GM19455 (cell line): ENCODE measurements at regions not wholly inside any gene's neighbourhood (a gene's known extent, or its start where the extent isn't known, plus 50 kb on each side); places are given as distances from the start of the nearest gene placed in this dataset.

Experiments
- ATAC-seq: cut with Tn5 transposase; IDR thresholded peaks from one replicate; pipeline ENCODE4 v1.9.1; 2021; ENCODE audit not compliant: unreplicated experiment

- ATAC-seq, result no peak
These were observed 133.9 kb upstream of the SOX4 start for GRCh38 chr6:21459641-21460040.

- ATAC-seq, result no peak
These were observed 131.6 kb upstream of the SOX4 start for GRCh38 chr6:21461844-21462518.

DNA sequence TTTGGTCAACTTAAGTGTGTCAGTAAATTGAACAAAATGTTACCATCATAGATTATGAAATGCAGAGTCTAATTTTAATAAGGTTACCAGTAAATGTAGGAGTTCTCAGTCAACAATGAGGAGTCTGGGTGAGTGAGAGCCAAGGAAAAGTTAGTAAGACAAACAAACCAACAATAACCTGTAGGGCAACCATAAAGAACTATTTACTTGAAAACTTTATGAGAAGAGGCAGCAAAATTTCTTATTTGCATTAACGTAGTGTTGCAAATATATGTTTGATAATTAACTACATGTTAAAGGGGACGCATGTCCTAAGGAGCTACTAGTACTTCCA, 131.1 kb upstream of the SOX4 start:
- no peak for ATAC-seq

DNA sequence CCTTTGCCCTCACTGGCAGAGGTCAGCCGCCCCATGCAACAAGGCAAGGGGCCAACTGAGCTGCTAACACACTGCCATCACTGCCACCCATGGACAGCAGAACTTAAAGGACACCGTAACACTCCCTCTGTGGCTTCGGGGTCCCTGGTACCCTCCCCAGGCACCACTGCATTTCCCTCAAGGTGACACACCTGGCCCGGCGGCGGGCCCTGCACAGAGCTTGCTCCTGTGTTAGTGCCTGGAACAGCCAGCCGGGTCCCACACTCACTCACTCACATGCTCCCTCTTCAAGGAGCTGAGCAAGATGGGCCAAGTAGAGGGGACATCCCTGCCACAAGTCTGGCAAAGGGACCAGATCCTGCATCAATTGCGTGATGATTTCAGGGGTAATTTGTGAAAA, 126.5 kb upstream of the SOX4 start:
- no peak for ATAC-seq

DNA sequence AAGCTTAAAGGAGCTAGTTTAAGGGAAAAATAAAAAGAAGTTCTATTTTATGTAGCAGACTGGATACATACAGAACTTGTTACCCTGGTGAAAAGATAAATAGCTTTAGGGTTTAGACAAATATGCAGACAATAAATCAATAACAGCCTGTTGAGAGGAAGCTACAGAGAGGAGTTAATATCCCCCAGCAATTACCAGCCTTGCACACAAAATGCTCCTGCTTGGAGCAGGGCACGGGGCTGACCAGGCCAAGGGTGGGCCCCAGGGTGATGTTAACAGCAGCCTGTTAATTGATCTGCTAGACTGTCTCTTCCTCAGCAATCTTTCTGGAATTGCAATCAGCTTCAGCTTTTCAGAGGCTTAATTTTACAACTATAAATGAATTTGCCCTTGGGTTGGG, 125.1 kb upstream of the SOX4 start:
- ATAC-seq, result no peak

DNA sequence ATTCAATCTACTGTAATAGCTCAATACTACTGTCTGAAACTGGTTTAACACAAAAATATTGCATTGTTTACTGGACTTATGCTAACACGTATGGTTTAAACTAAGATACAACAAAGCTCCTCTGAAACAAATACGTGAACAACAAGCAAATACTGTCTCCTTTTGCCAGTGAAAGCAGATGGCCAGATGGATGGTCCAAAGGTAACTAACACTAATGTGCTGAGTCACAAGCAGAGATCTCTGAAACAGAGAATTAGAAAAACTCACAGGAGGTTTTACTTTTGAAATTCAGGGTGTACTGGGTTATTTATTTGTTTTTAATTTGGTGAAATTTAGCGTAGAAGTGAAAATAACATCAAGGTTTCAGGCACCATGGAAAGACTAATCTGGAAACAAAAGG, 124.3 kb upstream of the SOX4 start:
- no peak for ATAC-seq

GRCh38 chr6:21476112-21476511, 117.4 kb upstream of the SOX4 start:
- no peak for ATAC-seq

DNA sequence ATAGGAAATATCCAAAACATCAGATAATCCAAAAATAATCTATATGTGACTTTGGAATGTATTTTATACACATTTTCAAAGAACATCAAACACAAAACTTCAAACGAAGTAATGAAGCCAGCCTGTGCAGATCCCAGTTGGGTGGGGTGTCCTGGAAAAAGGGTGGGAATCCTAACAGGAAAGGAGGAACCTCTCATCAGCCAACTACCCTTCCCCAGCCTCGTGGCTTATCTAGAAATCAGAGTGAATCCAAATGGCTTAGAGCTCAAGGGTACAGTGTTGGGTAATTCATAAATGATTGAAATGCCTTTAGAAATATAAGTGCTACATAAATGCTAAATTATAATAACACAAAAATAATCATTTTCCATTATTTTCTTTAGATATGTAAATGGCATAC, 115.1 kb upstream of the SOX4 start:
- ATAC-seq, result no peak

- ATAC-seq, result no peak
These were observed 114.5 kb upstream of the SOX4 start for GRCh38 chr6:21478883-21479539.

DNA sequence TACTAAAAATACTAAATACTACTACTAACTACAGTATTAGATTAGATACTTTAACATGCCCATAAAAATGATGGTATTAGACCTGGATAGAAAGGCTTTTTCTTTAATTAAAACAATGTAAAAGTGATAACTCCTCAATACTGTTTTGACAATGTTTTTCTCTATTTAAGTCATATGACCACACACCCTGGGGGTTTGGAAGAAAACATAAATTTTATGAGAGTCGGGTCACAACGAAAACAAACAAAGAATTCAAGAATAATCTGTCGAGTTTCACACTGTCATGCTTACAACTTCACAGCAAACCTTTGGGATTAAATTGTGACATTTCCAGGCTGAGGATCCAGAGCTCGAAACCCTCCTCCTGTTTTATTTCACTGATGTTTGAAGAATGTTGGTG, 107.4 kb upstream of the SOX4 start:
- no peak for ATAC-seq

- no peak for ATAC-seq
These were observed 103.7 kb upstream of the SOX4 start for GRCh38 chr6:21489826-21490225.

GRCh38 chr6:21491955-21492354, 101.6 kb upstream of the SOX4 start:
- no peak for ATAC-seq

DNA sequence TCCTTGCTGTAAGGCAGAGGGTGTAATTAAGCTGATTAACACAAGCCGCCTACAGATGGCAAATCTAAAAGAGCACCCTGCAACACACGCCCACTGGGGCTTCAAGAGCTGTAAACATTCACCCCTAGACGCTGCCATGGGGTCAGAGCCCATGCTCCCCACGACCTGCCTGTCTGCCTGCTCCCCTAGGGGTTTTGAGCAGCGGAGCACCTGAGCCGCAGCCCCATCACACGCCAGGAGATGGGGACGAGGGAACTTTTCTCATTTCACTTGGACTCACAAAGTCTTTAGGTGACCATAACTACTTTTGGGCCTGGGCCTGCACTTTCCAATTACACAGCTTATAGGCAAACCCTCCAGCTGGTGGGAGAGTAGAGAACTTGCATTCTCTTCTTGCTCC, 99.0 kb upstream of the SOX4 start:
- ATAC-seq, result no peak

DNA sequence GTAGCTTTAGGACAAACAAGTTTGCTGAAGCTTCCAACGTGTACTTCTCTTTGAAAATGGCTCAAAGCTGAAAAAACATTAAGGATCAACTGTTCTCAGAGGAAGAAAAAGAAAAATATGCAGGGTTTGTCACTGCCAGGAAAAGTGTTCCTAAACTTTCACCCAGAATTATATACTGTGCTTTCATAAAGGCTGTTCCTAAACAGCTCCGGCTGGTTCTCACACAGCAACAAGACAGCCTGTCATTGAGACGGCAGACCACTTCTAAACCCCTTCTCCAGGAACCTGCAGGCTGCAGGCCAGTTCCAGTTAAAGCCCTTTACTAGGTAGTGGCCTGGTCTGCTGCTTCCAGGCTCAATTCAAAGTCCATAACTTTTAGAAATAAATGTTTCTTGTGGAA, 97.4 kb upstream of the SOX4 start:
- ATAC-seq, result no peak

DNA sequence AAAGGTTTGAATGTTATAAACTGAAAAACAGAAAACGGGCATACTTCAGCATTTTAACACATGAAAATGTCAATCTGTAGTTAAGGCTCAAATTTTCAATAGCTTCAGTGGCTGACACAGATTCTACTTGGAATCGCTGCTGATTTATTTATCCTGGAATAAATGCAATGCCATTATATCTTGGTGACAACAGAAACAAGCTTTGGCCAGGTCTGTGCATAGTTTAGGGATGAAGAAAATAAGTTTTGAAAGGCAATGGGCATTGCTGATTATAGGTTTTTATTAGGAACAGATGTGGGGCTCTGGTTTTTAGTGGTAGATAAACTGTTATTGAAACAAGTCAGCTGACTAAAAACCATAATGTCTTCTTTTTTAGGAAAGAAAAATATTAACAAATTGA, 96.8 kb upstream of the SOX4 start:
- no peak for ATAC-seq

DNA sequence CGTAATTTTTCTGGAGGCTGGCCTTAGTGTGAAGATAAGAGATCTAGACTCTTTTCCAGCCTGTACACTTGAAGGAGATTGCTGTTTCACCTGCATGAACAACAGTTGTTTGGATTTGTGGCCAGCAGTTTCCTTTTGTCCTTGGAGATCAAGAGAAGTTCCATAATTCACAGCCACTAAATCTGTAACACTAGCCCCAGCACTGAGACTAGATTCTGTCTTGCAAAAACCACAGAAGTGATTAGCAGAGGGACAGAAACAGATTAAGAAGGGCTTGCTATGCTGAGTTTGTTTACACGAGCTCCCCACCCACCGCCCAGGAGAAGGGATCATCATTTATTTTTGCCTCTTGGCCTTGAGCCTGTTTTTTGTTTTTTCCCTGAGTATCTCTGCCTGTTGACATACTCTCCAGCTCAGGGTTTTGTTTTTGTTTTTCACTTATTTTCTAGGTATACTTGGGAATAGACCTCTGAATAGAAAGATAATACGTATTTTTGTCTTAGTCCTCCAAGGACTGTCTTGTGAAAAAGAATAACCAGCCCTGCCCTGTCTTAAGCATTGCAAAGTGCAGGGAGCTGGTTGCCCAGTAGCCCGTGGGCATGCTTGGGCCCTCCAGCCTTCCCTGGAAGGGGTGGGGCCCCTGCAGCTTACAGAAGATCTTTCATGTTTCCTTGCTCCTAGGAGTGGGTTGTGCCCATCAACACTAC, 93.1 kb upstream of the SOX4 start:
- ATAC-seq, result no peak

DNA sequence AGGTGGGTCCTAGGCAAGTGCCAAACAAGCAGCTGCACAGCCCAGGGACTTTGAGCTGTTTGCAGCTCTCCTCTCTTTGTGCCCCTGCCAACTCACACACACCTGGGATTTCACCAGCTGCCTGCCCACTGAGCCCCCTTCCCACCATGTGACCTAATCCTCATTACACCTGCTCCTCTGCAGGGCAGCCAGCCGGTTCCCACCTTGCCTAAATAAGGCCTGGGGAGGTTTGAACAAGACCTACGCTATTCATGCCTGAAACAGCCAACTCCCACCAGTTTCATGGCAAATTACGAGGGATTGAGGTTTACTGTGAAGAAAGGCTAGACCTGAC, 92.6 kb upstream of the SOX4 start:
- ATAC-seq, result no peak

DNA sequence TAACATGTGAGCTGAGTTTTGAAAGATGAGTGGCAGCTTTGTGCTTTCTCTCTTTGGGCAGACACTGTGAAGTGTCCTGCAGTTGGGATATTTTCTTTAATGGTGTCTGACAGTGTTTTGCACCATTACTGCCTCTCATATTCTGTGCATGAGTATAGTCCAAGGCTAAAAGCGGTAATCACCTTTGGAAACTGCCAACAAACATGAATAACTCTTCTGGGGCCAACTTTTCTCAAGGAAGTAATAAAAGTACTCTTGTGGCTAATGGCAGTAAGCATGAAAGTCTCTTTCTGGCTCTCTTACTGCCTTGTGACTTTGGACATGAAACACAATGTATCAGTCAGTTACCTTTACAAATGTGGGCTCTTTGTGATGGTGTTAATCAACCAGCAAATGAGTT, 91.7 kb upstream of the SOX4 start:
- no peak for ATAC-seq

GRCh38 chr6:21502682-21503081, 90.9 kb upstream of the SOX4 start:
- no peak for ATAC-seq

GRCh38 chr6:21504790-21505189, 88.8 kb upstream of the SOX4 start:
- no peak for ATAC-seq

GRCh38 chr6:21505574-21505990, 88.0 kb upstream of the SOX4 start:
- ATAC-seq, result no peak

- no peak for ATAC-seq
These were observed 87.4 kb upstream of the SOX4 start for GRCh38 chr6:21506126-21506525.

- no peak for ATAC-seq
These were observed 85.7 kb upstream of the SOX4 start for GRCh38 chr6:21507811-21508210.
